H1 (cell line): ENCODE measurements at regions not wholly inside any gene's neighbourhood (a gene's known extent, or its start where the extent isn't known, plus 50 kb on each side); places are given as distances from the start of the nearest gene placed in this dataset.
A peak's percentile ranks its signal among the peaks of the same experiment; 100 is the strongest.

ENCODE experiments used
- CTCF ChIA-PET: fragments of 300-600 bp; sonication (Branson Sonifier 250); formaldehyde crosslinking; loops from one replicate; lab custom pipeline; 2021; ENCODE audit not compliant: partially characterized antibody; lab: Charles Lee
- POLR2A ChIA-PET: fragments of 300-600 bp; sonication (Branson Sonifier 250); formaldehyde crosslinking; loops from one replicate; lab custom pipeline; 2021; ENCODE audit warnings: inconsistent platforms; ENCODE audit not compliant: partially characterized antibody; lab: Charles Lee
- DNase-seq, 2 experiments: peaks; one replicate each; pipeline versions ENCODE4 v3.0.0 to v3.0.0-alpha.2; 2010 to 2022; ENCODE audit warnings: low spot score in 2 of 2, low read depth in 1 of 2, mixed read lengths in 1 of 2
- FAIRE-seq: peaks from 2 replicates; lab custom pipeline; 2011; peaks lifted over from hg19 to GRCh38; lab: Jason Lieb, UNC
- H2AFZ ChIP-seq: 2 replicates; pipeline ENCODE4 v1.8.1; 2012; ENCODE audit warnings: low read length, inconsistent platforms
- H2AK5ac ChIP-seq: 2 replicates; pipeline ENCODE4 v1.6.1; 2013; ENCODE audit warnings: low read depth, low read length
- H2BK120ac ChIP-seq: replicated peaks from 2 replicates; pipeline ENCODE3; 2013; ENCODE audit warnings: low read depth, low read length, inconsistent platforms
- H2BK12ac ChIP-seq: 2 replicates; pipeline ENCODE4 v1.6.1; 2013; ENCODE audit warnings: low read depth, low read length
- H2BK15ac ChIP-seq: 2 replicates; pipeline ENCODE4 v1.6.1; 2013; ENCODE audit warnings: low read length
- H2BK20ac ChIP-seq: 2 replicates; pipeline ENCODE4 v1.6.1; 2013; ENCODE audit warnings: low read length
- H2BK5ac ChIP-seq: 2 replicates; pipeline ENCODE4 v1.6.1; 2013; ENCODE audit warnings: low read depth, low read length
- H3K14ac ChIP-seq: 2 replicates; pipeline ENCODE4 v1.6.1; 2013; ENCODE audit warnings: inconsistent platforms; ENCODE audit not compliant: insufficient read length
- H3K18ac ChIP-seq: 2 replicates; pipeline ENCODE4 v1.6.1; 2013; ENCODE audit warnings: low read length; ENCODE audit errors: extremely low read depth
- H3K23ac ChIP-seq: 2 replicates; pipeline ENCODE4 v1.6.1; 2013; ENCODE audit warnings: inconsistent platforms; ENCODE audit not compliant: insufficient read length
- H3K23me2 ChIP-seq: 2 replicates; pipeline ENCODE4 v1.6.1; 2013; ENCODE audit warnings: low read depth, low read length
- H3K27ac ChIP-seq: 2 replicates; pipeline ENCODE4 v1.6.1; 2011; ENCODE audit warnings: low read depth, low read length, inconsistent platforms
- H3K27me3 ChIP-seq, 4 experiments: replicated peaks in 1 of 4; 1 replicate in 1 of 4; 2 replicates in 3 of 4; pipeline versions ENCODE4 v1.6.1 to v1.8.1; 2011 to 2013; ENCODE audit warnings: low read length in 3 of 4, mild to moderate bottlenecking in 3 of 4, inconsistent platforms in 2 of 4, mixed read lengths in 2 of 4, moderate library complexity in 1 of 4; ENCODE audit not compliant: control insufficient read depth in 3 of 4, insufficient read depth in 3 of 4; ENCODE audit errors: extremely low read depth in 1 of 4
- H3K36me3 ChIP-seq, 4 experiments: 2 replicates each; pipeline versions ENCODE4 v1.6.1 to v1.8.1; 2011 to 2013; ENCODE audit warnings: mild to moderate bottlenecking in 4 of 4, low read length in 3 of 4, moderate library complexity in 2 of 4, control low read depth in 1 of 4, inconsistent platforms in 1 of 4; ENCODE audit not compliant: insufficient read depth in 4 of 4, control insufficient read depth in 2 of 4
- H3K4ac ChIP-seq: replicated peaks from 2 replicates; pipeline ENCODE3; 2013; ENCODE audit warnings: low read length, low read depth, mixed read lengths, inconsistent platforms; ENCODE audit not compliant: insufficient read length
- H3K4me1 ChIP-seq, 4 experiments: replicated peaks in 1 of 4; 1 replicate in 1 of 4; 2 replicates in 3 of 4; pipeline versions ENCODE4 v1.6.1 to v1.8.1; 2011 to 2013; ENCODE audit warnings: low read length in 3 of 4, inconsistent platforms in 2 of 4, mixed read lengths in 1 of 4; ENCODE audit not compliant: insufficient read depth in 4 of 4, control insufficient read depth in 3 of 4
- H3K4me2 ChIP-seq, 2 experiments: 2 replicates each; pipeline versions ENCODE4 v1.6.1 to v1.8.1; 2011 to 2013; ENCODE audit warnings: low read depth in 2 of 2, low read length in 2 of 2, control low read depth in 1 of 2, inconsistent platforms in 1 of 2, mild to moderate bottlenecking in 1 of 2; ENCODE audit not compliant: insufficient read depth in 1 of 2
- H3K4me3 ChIP-seq, 4 experiments: fragments of 200-600, 300-600 bp in 1 of 4; sonication (generic), shearing (Covaris generic), sonication (Bioruptor Twin) in 1 of 4; 2 replicates each; pipeline versions ENCODE4 v1.5.1 to v1.8.1; 2011 to 2016; ENCODE audit warnings: low read length in 4 of 4, low read depth in 3 of 4, control low read depth in 2 of 4, inconsistent platforms in 2 of 4, mild to moderate bottlenecking in 2 of 4, mixed read lengths in 1 of 4, moderate library complexity in 1 of 4; ENCODE audit not compliant: insufficient read depth in 2 of 4; ENCODE audit errors: extremely low read depth in 1 of 4
- H3K56ac ChIP-seq: replicated peaks from 2 replicates; pipeline ENCODE3; 2013; ENCODE audit warnings: low read depth, mild to moderate bottlenecking, mixed read lengths, low read length, inconsistent platforms; ENCODE audit not compliant: insufficient read length
- H3K79me1 ChIP-seq: 2 replicates; pipeline ENCODE4 v1.6.1; 2013; ENCODE audit warnings: low read depth, low read length, control low read depth
- H3K79me2 ChIP-seq, 2 experiments: 2 replicates each; pipeline versions ENCODE4 v1.6.1 to v1.8.1; 2012 to 2013; ENCODE audit warnings: low read length in 2 of 2, mild to moderate bottlenecking in 2 of 2, inconsistent platforms in 1 of 2; ENCODE audit not compliant: insufficient read depth in 2 of 2, control insufficient read depth in 1 of 2
- H3K9ac ChIP-seq, 4 experiments: replicated peaks in 1 of 4; 1 replicate in 1 of 4; 2 replicates in 3 of 4; pipeline versions ENCODE4 v1.6.1 to v1.8.1; 2011 to 2013; ENCODE audit warnings: low read depth in 3 of 4, low read length in 3 of 4, control low read depth in 2 of 4, mild to moderate bottlenecking in 2 of 4, moderate library complexity in 2 of 4, inconsistent platforms in 1 of 4; ENCODE audit errors: extremely low read depth in 1 of 4
- H3K9me3 ChIP-seq, 2 experiments: 2 replicates each; pipeline versions ENCODE4 v1.6.1 to v1.8.1; 2012 to 2013; ENCODE audit warnings: mild to moderate bottlenecking in 2 of 2, moderate library complexity in 2 of 2, control low read depth in 1 of 2, inconsistent platforms in 1 of 2, low read depth in 1 of 2, low read length in 1 of 2, mixed read lengths in 1 of 2; ENCODE audit not compliant: insufficient read depth in 2 of 2
- H4K20me1 ChIP-seq, 2 experiments: replicated peaks in 1 of 2; 2 replicates each; pipeline versions ENCODE3 to v1.8.1; 2011 to 2013; ENCODE audit warnings: inconsistent platforms in 2 of 2, low read length in 2 of 2, mild to moderate bottlenecking in 1 of 2; ENCODE audit not compliant: insufficient read depth in 2 of 2, control insufficient read depth in 1 of 2
- H4K5ac ChIP-seq: 2 replicates; pipeline ENCODE4 v1.6.1; 2013; ENCODE audit warnings: low read length, low read depth, mixed read lengths, inconsistent platforms; ENCODE audit not compliant: insufficient read length
- H4K8ac ChIP-seq: 2 replicates; pipeline ENCODE4 v1.8.0; 2013; ENCODE audit warnings: mild to moderate bottlenecking, moderate library complexity, low read length, inconsistent platforms; ENCODE audit not compliant: insufficient read depth; ENCODE audit errors: extremely low read depth
- H4K91ac ChIP-seq: replicated peaks from 2 replicates; pipeline ENCODE3; 2013; ENCODE audit warnings: low read length, mixed read lengths, inconsistent platforms; ENCODE audit not compliant: insufficient read length
- BCL11A ChIP-seq, 2 experiments: IDR thresholded peaks; one replicate each; pipeline ENCODE4 v1.6.1; 2011; ENCODE audit warnings: low read depth in 2 of 2, low read length in 2 of 2, mild to moderate bottlenecking in 2 of 2
- CREB1 ChIP-seq: IDR thresholded peaks from 2 replicates; pipeline ENCODE4 v1.6.1; 2012; ENCODE audit warnings: inconsistent platforms
- GABPA ChIP-seq: IDR thresholded peaks from 2 replicates; pipeline ENCODE4 v1.6.1; 2011; ENCODE audit warnings: mild to moderate bottlenecking, low read length, moderate library complexity, borderline replicate concordance; ENCODE audit not compliant: insufficient read depth
- GTF2F1 ChIP-seq: IDR thresholded peaks from 2 replicates; pipeline ENCODE4 v1.6.1; 2012; ENCODE audit warnings: low read depth, low read length, improper control_type of control experiment, borderline replicate concordance
- JUN ChIP-seq: IDR thresholded peaks from 2 replicates; pipeline ENCODE4 v1.6.1; 2011; ENCODE audit warnings: low read depth, mild to moderate bottlenecking, improper control_type of control experiment, low read length
- KDM4A ChIP-seq: IDR thresholded peaks from one replicate; pipeline ENCODE4 v1.7.1; 2012; ENCODE audit warnings: low read depth, mild to moderate bottlenecking, moderate library complexity, low read length, inconsistent platforms; ENCODE audit not compliant: severe bottlenecking
- MAX ChIP-seq: IDR thresholded peaks from 2 replicates; pipeline ENCODE4 v1.6.1; 2012; ENCODE audit warnings: inconsistent platforms
- RAD21 ChIP-seq, 2 experiments: IDR thresholded peaks in 1 of 2; conservative IDR thresholded peaks in 1 of 2; 2 replicates each; pipeline ENCODE4 v1.6.1; 2011; ENCODE audit warnings: low read depth in 2 of 2, low read length in 2 of 2, improper control_type of control experiment in 1 of 2, inconsistent platforms in 1 of 2, mild to moderate bottlenecking in 1 of 2, moderate library complexity in 1 of 2
- SAP30 ChIP-seq: fragments of 300-600 bp; sonication (generic); IDR thresholded peaks from 2 replicates; pipeline ENCODE4 v1.7.1; 2012; ENCODE audit warnings: low read length, moderate library complexity, mild to moderate bottlenecking, inconsistent platforms; ENCODE audit not compliant: insufficient read depth, insufficient replicate concordance
- SIN3A ChIP-seq, 2 experiments: IDR thresholded peaks in 1 of 2; conservative IDR thresholded peaks in 1 of 2; 2 replicates each; pipeline ENCODE4 v1.6.1; 2011 to 2012; ENCODE audit warnings: low read length in 2 of 2, improper control_type of control experiment in 1 of 2, low read depth in 1 of 2, mild to moderate bottlenecking in 1 of 2
- TEAD4 ChIP-seq: IDR thresholded peaks from 2 replicates; pipeline ENCODE4 v1.6.1; 2012; ENCODE audit warnings: low read depth, low read length, inconsistent platforms, mixed read lengths
- USF2 ChIP-seq: IDR thresholded peaks from 2 replicates; pipeline ENCODE4 v1.6.1; 2011; ENCODE audit warnings: low read length, improper control_type of control experiment
- YY1 ChIP-seq: IDR thresholded peaks from 2 replicates; pipeline ENCODE4 v1.6.1; 2011; ENCODE audit warnings: low read depth, mild to moderate bottlenecking, low read length
- WGBS, 2 experiments: shearing (Covaris generic) in 1 of 2; methylation state at CpG; one replicate each; pipeline versions ENCODE4 v1.1.6 to v1.1.7; 2013 to 2015; ENCODE audit warnings: low lambda C conversion rate in 2 of 2, mixed read lengths in 2 of 2, inconsistent platforms in 1 of 2, low coverage in 1 of 2, missing lambda C conversion rate in 1 of 2; ENCODE audit not compliant: insufficient replicate concordance in 2 of 2, insufficient coverage in 1 of 2, insufficient read length in 1 of 2; ENCODE audit errors: extremely low coverage in 1 of 2, missing lambda C conversion rate in 1 of 2; 5-methylcytosine and 5-hydroxymethylcytosine counted together

- Histone ChIP-seq H3K18ac (no peak overlapping the region), H4K20me1 (no peaks in the 10 kb centered on the region), H3K23ac (no peak overlapping the region), H2AFZ (0 out of 2 replicates have a peak overlapping the region, but pooled peaks have one; percentile 41), H3K9ac (no peak overlapping the region), H3K4me3 (no peak overlapping the region), H2BK120ac (no peak overlapping the region), H3K79me1 (no peaks in the 10 kb centered on the region), H4K5ac (no peak overlapping the region), H3K14ac (no peak overlapping the region), H3K36me3 (no peaks in the 10 kb centered on the region), H3K23me2 (no peaks in the 10 kb centered on the region), H4K91ac (no peak overlapping the region), H3K79me2 (no peaks in the 10 kb centered on the region), H3K56ac (no peak overlapping the region), H3K4ac (no peak overlapping the region), H2AK5ac (no peak overlapping the region), H3K4me1 (no peaks in the 10 kb centered on the region), H3K4me2 (no peak overlapping the region), H3K9me3 (no peaks in the 10 kb centered on the region; a peak in 1 of 4 replicates), H3K27ac (no peak overlapping the region), H2BK5ac (no peak overlapping the region), H2BK20ac (no peak overlapping the region), H2BK15ac (no peak overlapping the region), H2BK12ac (no peak overlapping the region), H3K27me3 (no peaks in the 10 kb centered on the region), H4K8ac (no peak overlapping the region)
- ChIA-PET POLR2A (no interaction called here), CTCF (interaction anchor here (0.9 kb wide), 1 partner anchor 355 kb away, joined by 3 read pairs; no protein-coding TSS in a partner anchor)
- 96% methylated on average over 3 of the region's 3 CpGs; no CpG with 5 or more reads in 1 of the 2 experiments for WGBS, 2 experiments
- FAIRE-seq (no peak), DNase-seq (no peak)
- TF ChIP-seq YY1, result no peak
- TF ChIP-seq CREB1, result no peak
- no peak for TF ChIP-seq GABPA
- TF ChIP-seq BCL11A (IDR thresholded peaks at IDR 0.05; ENCODE audit: low read depth in 2 of 2, low read length in 2 of 2), result no peak
- no peak for TF ChIP-seq USF2
- TF ChIP-seq RAD21 (IDR thresholded peaks at IDR 0.05 in 1 of 2, conservative IDR thresholded peaks at IDR 0.05 in 1 of 2; ENCODE audit: low read depth in 2 of 2, low read length in 2 of 2), result no peak
- TF ChIP-seq TEAD4, result no peak
- TF ChIP-seq GTF2F1, result no peak
- TF ChIP-seq KDM4A, result no peak
- TF ChIP-seq SIN3A (conservative IDR thresholded peaks at IDR 0.05 in 1 of 2, IDR thresholded peaks at IDR 0.05 in 1 of 2; ENCODE audit: low read depth in 1 of 2, low read length in 2 of 2), result no peak
- no peak for TF ChIP-seq MAX
- TF ChIP-seq JUN, result no peak
- TF ChIP-seq SAP30, result no peak
These were observed 296.6 kb upstream of the NETO1 start for GRCh38 chr18:73164430-73164829.
